GM12874 (cell line): ENCODE measurements at regions not wholly inside any gene's neighbourhood (a gene's known extent, or its start where the extent isn't known, plus 50 kb on each side); places are given as distances from the start of the nearest gene placed in this dataset.

ENCODE experiments used
- TF ChIP-seq, protein P1 (sequence below): IDR thresholded peaks from 2 replicates; pipeline ENCODE4 v1.5.1; 2011; ENCODE audit warnings: low read depth, mild to moderate bottlenecking, control low read depth, low read length, moderate library complexity; ENCODE audit not compliant: insufficient read depth

- TF ChIP-seq, protein P1, sequence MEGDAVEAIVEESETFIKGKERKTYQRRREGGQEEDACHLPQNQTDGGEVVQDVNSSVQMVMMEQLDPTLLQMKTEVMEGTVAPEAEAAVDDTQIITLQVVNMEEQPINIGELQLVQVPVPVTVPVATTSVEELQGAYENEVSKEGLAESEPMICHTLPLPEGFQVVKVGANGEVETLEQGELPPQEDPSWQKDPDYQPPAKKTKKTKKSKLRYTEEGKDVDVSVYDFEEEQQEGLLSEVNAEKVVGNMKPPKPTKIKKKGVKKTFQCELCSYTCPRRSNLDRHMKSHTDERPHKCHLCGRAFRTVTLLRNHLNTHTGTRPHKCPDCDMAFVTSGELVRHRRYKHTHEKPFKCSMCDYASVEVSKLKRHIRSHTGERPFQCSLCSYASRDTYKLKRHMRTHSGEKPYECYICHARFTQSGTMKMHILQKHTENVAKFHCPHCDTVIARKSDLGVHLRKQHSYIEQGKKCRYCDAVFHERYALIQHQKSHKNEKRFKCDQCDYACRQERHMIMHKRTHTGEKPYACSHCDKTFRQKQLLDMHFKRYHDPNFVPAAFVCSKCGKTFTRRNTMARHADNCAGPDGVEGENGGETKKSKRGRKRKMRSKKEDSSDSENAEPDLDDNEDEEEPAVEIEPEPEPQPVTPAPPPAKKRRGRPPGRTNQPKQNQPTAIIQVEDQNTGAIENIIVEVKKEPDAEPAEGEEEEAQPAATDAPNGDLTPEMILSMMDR: no peak
Observed at GRCh38 chr13:103276775-103277498, 210.7 kb upstream of the SLC10A2 start.

DNA sequence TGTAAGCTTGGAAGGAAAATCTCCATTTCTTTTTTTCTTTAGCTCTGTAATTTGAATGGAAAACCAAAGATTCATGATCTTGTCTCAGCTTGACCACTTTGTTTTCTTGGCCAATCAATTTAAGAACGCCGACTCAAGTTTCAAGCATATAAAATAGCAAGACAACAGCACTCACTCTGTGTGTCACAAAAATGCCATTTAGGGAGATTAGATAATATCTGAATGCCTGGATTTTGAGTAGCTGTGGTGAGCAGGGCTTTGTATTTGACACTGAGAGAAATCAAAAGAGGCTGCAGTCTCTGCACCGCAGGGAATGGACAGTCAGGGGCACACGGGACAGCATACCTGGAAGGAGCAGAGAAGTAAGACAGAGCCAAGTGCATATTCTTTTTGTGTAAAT lies 209.5 kb upstream of the SLC10A2 start:
- TF ChIP-seq, protein P1: no peak

DNA sequence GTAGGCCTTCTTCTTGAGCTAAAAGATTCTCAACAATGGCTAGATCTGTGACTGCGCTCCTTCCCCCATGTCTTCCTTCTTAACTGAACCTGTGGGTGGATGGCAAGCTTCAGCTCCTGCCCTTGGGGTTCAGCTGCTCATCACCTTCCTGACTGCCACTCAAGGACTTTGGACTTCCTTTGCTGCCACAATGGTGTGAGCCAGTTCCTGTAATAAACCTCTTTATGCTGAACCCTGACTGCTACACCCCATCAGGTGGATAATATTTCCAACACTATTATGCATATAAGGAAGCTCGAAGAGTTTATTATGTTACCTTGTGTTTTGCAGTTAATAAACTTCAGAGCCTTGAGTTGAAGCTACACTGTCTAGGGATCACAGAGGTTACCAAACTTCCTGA lies 208.9 kb upstream of the SLC10A2 start:
- TF ChIP-seq, protein P1: no peak

DNA sequence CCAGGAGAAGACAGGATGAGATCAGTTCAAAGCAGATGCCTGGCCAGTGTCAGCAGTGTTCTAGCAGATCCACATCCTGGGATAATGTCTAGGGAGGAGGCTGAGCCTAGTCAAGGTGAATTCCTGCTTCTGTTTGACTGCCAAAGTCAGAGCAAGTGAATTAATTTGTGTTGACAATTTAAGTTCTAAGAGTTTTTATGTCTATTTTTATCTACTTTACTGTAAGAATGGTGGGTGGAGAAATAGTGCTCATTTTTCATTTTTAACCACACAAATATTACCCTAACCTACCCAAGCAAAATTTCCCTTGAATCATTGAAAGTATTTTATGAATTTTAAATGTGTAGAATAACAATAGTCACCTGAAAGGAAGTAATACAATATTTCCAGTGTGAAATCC lies 207.6 kb upstream of the SLC10A2 start:
- TF ChIP-seq, protein P1: no peak

DNA sequence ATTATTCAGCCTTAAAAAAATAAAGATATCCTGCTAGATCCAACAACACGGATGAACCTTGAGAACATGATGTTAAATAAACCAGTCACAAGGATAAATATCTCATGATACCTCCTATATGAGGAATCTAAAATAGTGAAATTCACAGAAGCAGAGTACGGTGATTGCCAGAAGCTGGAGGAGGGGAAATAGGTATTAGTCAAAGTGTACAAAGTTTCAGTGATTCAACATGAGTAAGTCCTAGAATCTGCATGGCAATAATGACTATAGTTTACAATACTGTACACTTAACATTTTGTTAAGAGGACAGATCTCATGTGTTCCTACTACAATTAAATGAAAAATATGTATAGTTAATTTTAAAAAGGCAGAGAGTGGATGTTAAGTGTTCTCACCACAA lies 206.6 kb upstream of the SLC10A2 start:
- TF ChIP-seq, protein P1: no peak

GRCh38 chr13:103263448-103263847 lies 197.2 kb upstream of the SLC10A2 start:
- TF ChIP-seq, protein P1: no peak

DNA sequence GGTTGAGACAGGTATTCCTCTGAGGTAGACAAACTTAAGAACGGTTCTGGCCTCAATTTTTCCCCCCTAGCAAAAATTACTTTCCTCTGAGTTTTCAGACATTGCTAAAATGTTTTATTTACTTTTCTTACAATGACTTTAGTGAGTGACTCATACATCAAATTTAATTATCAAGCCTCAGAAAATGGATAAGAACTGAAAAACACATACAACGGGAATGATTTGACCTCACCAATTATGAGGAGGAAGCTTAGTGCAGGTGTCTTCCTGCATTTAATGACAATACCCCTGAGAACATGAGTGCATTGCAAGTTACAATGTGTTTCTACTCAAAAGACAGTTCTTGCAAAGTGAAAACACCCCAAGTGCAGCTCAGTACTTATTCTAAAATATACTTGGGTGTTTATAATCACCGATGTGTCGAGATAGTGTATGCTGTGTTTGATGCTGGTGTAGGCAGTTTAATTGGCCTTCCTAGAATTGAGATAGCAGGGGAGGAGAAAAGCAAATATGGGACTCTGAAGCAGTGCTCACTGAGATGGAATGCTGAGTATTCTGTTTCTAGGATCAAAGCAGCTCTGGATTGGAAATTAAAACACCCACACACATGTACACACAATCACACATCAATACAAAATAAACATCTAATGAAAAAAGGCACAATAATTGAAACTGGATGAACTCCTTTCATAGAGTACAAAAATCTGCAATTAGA lies 189.5 kb upstream of the SLC10A2 start:
- TF ChIP-seq, protein P1: no peak
